ENCODE measurements at regions not wholly inside any gene's neighbourhood (a gene's known extent, or its start where the extent isn't known, plus 50 kb on each side); places are given as distances from the start of the nearest gene placed in this dataset.
"Not testable (repeated sequence)": the region's sequence is repeated elsewhere in the genome, so short reads cannot be mapped to it uniquely, and the experiment has no call there.

DNA sequence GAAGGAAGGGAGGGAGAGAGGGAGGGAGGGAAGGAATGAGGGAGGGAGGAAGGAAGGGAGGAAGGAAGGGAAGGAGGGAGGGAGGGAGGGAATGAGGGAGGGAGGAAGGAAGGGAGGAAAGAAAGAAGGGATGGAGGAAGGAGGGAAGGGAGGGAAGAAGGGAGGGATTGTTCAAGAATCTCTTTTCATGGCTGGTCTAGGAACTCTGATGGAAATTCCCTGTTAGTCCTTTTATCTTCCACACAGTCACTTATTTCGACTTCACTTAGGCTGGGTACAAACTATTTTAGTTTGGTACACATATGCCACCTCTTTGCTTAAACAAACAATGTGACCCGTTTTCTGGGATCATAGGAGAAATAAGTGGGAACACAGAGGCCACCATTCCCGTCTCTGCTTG lies 435.6 kb upstream of the WWC1 start:
- DNase-seq (ENCODE audit: low spot score), result no peak
- peaks cover 20% of the 10 kb centered on the region for H3K4me1 Mint-ChIP-seq (ENCODE audit: low read depth)
- H3K9me3 Mint-ChIP-seq (ENCODE audit: low read depth), result no peaks in the 10 kb centered on the region
- no peak overlapping the region for H3K27ac Mint-ChIP-seq (ENCODE audit: unreplicated experiment)
- no peak overlapping the region for H3K4me3 Mint-ChIP-seq (ENCODE audit: unreplicated experiment)
- peaks cover 2% of the 10 kb centered on the region for H3K27me3 Mint-ChIP-seq (ENCODE audit: low read depth)
- H3K36me3 Mint-ChIP-seq (ENCODE audit: low read depth), result no peaks in the 10 kb centered on the region
- TF ChIP-seq, protein P1, sequence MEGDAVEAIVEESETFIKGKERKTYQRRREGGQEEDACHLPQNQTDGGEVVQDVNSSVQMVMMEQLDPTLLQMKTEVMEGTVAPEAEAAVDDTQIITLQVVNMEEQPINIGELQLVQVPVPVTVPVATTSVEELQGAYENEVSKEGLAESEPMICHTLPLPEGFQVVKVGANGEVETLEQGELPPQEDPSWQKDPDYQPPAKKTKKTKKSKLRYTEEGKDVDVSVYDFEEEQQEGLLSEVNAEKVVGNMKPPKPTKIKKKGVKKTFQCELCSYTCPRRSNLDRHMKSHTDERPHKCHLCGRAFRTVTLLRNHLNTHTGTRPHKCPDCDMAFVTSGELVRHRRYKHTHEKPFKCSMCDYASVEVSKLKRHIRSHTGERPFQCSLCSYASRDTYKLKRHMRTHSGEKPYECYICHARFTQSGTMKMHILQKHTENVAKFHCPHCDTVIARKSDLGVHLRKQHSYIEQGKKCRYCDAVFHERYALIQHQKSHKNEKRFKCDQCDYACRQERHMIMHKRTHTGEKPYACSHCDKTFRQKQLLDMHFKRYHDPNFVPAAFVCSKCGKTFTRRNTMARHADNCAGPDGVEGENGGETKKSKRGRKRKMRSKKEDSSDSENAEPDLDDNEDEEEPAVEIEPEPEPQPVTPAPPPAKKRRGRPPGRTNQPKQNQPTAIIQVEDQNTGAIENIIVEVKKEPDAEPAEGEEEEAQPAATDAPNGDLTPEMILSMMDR (IDR thresholded peaks at IDR 0.05), result no peak

DNA sequence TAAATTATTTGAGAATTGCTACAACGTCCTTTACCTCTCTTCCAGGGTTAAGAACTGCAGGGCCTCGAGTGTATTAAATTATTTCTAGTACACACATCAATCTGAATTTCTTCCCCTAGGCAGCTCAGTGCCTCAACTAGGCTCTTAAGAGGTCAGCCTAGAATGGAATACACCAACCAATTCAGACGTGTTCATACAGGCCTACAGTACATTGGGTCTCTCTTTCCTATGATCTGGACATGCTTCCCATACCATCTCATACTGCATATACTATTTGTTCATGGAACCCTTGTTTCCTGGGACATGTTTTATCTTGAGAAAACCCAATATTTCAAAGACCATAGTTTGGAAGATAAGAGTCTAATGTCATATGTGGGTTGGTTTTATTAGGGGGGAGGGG lies 434.1 kb upstream of the WWC1 start:
- H3K4me3 Mint-ChIP-seq (ENCODE audit: unreplicated experiment), result no peak overlapping the region
- TF ChIP-seq, protein P1 (IDR thresholded peaks at IDR 0.05), result no peak
- H3K27me3 Mint-ChIP-seq (ENCODE audit: low read depth), result peaks cover 2% of the 10 kb centered on the region
- H3K36me3 Mint-ChIP-seq (ENCODE audit: low read depth), result no peaks in the 10 kb centered on the region
- no peaks in the 10 kb centered on the region for H3K9me3 Mint-ChIP-seq (ENCODE audit: low read depth)
- H3K4me1 Mint-ChIP-seq (ENCODE audit: low read depth), result peaks cover 17% of the 10 kb centered on the region
- DNase-seq (ENCODE audit: low spot score), result no peak
- no peak overlapping the region for H3K27ac Mint-ChIP-seq (ENCODE audit: unreplicated experiment)

DNA sequence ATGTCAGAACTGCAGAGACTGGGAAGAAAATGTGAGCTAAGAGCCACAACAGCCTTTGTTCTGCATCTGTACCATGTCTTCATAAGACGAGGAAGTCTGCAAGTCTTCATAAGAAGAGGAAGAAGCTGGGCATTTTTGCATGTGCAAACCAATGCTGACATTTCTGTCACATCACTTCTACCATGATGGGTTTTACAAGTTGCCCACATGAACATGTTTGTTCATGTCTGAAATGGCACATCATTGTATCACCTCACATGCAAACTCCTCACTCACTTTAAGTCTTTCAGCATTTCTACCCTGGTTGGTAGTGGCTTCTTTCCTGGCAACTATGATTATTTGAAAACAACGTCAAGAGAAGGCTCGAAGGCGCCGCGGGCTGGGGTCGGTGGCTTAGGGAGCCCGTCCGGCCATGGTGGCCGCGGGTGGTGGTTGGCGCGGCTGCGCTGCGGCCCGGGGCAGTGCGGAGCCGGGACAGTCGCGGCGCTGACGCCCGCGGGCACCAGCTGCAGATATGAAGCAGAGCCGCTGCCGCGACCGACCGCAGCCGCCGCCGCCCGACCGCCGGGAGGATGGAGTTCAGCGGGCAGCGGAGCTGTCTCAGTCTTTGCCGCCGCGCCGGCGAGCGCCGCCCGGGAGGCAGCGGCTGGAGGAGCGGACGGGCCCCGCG lies 433.1 kb upstream of the WWC1 start:
- peaks cover 11% of the 10 kb centered on the region for H3K4me1 Mint-ChIP-seq (ENCODE audit: low read depth)
- not testable (repeated sequence) for H3K36me3 Mint-ChIP-seq (ENCODE audit: low read depth); H3K9me3 Mint-ChIP-seq (ENCODE audit: low read depth); H3K27ac Mint-ChIP-seq (ENCODE audit: unreplicated experiment); DNase-seq (ENCODE audit: low spot score); H3K4me3 Mint-ChIP-seq (ENCODE audit: unreplicated experiment); H3K27me3 Mint-ChIP-seq (ENCODE audit: low read depth)

DNA sequence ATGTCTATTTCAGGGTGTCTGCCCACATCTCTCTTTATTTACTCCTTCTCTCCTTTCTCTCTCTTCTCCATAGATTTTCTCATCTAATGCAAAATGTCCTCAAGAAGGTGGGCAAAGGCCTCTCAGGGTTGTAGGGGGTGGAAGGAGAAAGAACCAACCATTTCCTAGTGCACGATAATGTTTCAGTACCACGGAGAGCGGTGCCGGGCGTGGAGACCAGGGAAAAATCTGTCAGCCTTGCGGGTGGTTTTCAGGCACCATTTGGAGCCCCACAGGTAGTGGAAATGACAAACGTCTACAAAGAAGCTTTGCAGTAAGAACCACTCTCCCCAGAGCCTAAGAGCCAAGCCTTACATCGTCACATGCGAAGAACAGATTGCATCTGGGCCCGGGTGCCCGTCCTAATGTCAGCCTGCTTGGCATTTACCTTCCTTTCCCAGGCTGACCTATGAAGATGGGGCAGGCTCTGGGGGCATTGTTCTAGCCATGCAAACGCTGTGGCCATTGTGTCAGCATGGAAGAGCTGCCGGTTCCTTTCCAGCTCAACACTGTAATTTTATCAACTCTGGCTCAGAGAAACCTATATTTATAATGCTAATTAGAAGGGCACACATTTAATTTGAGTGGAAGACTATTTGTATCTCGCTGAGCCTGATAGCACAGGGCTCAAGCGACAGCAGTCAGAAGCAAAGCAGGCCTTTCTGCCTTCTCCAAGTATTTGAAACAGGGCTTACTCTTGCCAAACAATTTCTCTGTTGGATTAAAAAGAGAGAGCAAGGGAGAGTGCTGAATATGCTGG lies 430.1 kb upstream of the WWC1 start:
- H3K9me3 Mint-ChIP-seq (ENCODE audit: low read depth), result no peaks in the 10 kb centered on the region

DNA sequence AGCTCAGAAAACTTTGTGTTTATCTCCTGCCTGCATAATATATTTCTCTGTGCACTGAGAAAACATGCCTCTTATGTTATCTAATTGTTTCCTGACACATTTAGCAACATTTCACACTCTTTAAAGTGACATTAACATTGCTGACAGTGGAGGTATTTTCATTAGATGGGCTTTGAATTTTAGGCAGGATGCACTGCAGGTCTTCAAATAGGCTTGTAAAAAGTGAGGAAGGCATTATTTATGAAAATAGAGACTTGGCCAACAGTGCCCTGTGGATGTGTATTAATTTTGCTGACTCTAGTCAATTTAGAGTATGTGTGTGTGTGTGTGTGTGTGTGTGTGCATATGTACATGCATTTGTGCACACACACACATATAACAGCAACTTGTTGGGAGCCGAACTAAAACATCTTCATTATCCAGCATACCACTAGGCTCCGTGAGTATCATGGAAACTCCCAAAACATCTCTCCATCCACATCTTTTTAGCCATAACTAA lies 429.5 kb upstream of the WWC1 start:
- H3K36me3 Mint-ChIP-seq (ENCODE audit: low read depth), result no peaks in the 10 kb centered on the region
- no peak overlapping the region for H3K27ac Mint-ChIP-seq (ENCODE audit: unreplicated experiment)
- no peaks in the 10 kb centered on the region for H3K27me3 Mint-ChIP-seq (ENCODE audit: low read depth)
- TF ChIP-seq, protein P1 (IDR thresholded peaks at IDR 0.05), result no peak
- no peak overlapping the region for H3K4me3 Mint-ChIP-seq (ENCODE audit: unreplicated experiment)
- no peaks in the 10 kb centered on the region for H3K4me1 Mint-ChIP-seq (ENCODE audit: low read depth)
- DNase-seq (ENCODE audit: low spot score), result no peak
- H3K9me3 Mint-ChIP-seq (ENCODE audit: low read depth), result no peaks in the 10 kb centered on the region

More for the DNA sequence above, 430.1 kb upstream of the WWC1 start:
- Mint-ChIP-seq H3K27ac (ENCODE audit: unreplicated experiment) (no peak overlapping the region), H3K4me1 (ENCODE audit: low read depth) (no peaks in the 10 kb centered on the region), H3K36me3 (ENCODE audit: low read depth) (no peaks in the 10 kb centered on the region), H3K27me3 (ENCODE audit: low read depth) (no peaks in the 10 kb centered on the region), H3K4me3 (ENCODE audit: unreplicated experiment) (no peak overlapping the region)
- TF ChIP-seq, protein P1 (IDR thresholded peaks at IDR 0.05), result no peak
- DNase-seq (ENCODE audit: low spot score), result no peak
